GM12878 (cell line): ENCODE measurements at regions not wholly inside any gene's neighbourhood (a gene's known extent, or its start where the extent isn't known, plus 50 kb on each side); places are given as distances from the start of the nearest gene placed in this dataset.

Experiments used
- ATAC-seq: fragments of 200-7000 bp; cut with Tn5 transposase; 3 replicates; pipeline ENCODE4 v1.9.1; 2020; ENCODE audit warnings: mild to moderate bottlenecking, moderate library complexity
- BruUV-seq: library from RNA; stranded (reverse); fragments of 400-500 nt; replicated peaks from 2 replicates; lab custom pipeline; 2021; lab: Mats Ljungman, UMichigan
- CTCF ChIA-PET: fragments of 300-600 bp; sonication (Branson Sonifier 250); formaldehyde crosslinking; extraction: SDS; loops from one replicate; lab custom pipeline; 2021; ENCODE audit warnings: inconsistent platforms; lab: Yijun Ruan, JAX
- POLR2A ChIA-PET: fragments of 350-600 bp; formaldehyde crosslinking; extraction: SDS; loops from one replicate; lab custom pipeline; 2021; ENCODE audit warnings: inconsistent platforms; lab: Charles Lee
- RAD21 ChIA-PET: fragments of 300-600 bp; sonication (Branson Sonifier 250); formaldehyde crosslinking; loops from one replicate; lab custom pipeline; 2023; ENCODE audit warnings: antibody characterized with exemption; ENCODE audit not compliant: unreplicated experiment; lab: Charles Lee
- SMC1A ChIA-PET: fragments of 300-600 bp; sonication (Branson Sonifier 250); formaldehyde crosslinking; loops from one replicate; lab custom pipeline; 2023; ENCODE audit not compliant: unreplicated experiment, uncharacterized antibody; lab: Charles Lee
- DNase-seq: peaks from one replicate; pipeline ENCODE4 v3.0.0-alpha.2; 2011; ENCODE audit warnings: low read depth, low spot score
- FAIRE-seq: peaks from 3 replicates; lab custom pipeline; 2011; peaks lifted over from hg19 to GRCh38; lab: Jason Lieb, UNC
- H2AFZ ChIP-seq: 2 replicates; pipeline ENCODE4 v1.6.0; 2011; ENCODE audit warnings: low read depth, low read length, control low read depth; ENCODE audit not compliant: control insufficient read depth
- H3K27ac ChIP-seq: 2 replicates; pipeline ENCODE4 v1.5.1; 2011; ENCODE audit warnings: control low read depth; ENCODE audit not compliant: control insufficient read depth, insufficient read depth
- H3K27me3 ChIP-seq, 2 experiments: replicated peaks in 1 of 2; 2 replicates each; pipeline versions ENCODE4 v1.6.0 to v1.6.1; 2011; ENCODE audit warnings: low read length in 1 of 2; ENCODE audit not compliant: control insufficient read depth in 2 of 2, insufficient read depth in 2 of 2
- H3K36me3 ChIP-seq, 2 experiments: 2 replicates each; pipeline ENCODE4 v1.5.1; 2011; ENCODE audit warnings: low read length in 1 of 2; ENCODE audit not compliant: control insufficient read depth in 2 of 2, insufficient read depth in 2 of 2
- H3K4me1 ChIP-seq: 2 replicates; pipeline ENCODE4 v1.6.1; 2011; ENCODE audit warnings: mild to moderate bottlenecking, low read length, moderate library complexity, mixed read lengths; ENCODE audit not compliant: control insufficient read depth, insufficient read depth
- H3K4me2 ChIP-seq: 2 replicates; pipeline ENCODE4 v1.6.0; 2011; ENCODE audit warnings: control low read depth; ENCODE audit not compliant: control insufficient read depth, insufficient read depth
- H3K4me3 ChIP-seq: fragments of 200-600 bp; sonication (generic); 2 replicates; pipeline ENCODE4 v1.5.1; 2016
- H3K79me2 ChIP-seq: 2 replicates; pipeline ENCODE4 v1.6.0; 2011; ENCODE audit warnings: low read length; ENCODE audit not compliant: control insufficient read depth, insufficient read depth
- H3K9ac ChIP-seq: 2 replicates; pipeline ENCODE4 v1.8.0; 2011; ENCODE audit warnings: low read length, control low read depth, mixed read lengths; ENCODE audit not compliant: control insufficient read depth, insufficient read depth
- H3K9me3 ChIP-seq: replicated peaks from 3 replicates; pipeline ENCODE4 v1.5.1; 2011; ENCODE audit warnings: mild to moderate bottlenecking, low read length; ENCODE audit not compliant: control insufficient read depth, insufficient read depth
- H4K20me1 ChIP-seq: 2 replicates; pipeline ENCODE4 v1.6.0; 2011; ENCODE audit not compliant: control insufficient read depth, insufficient read depth
- BCLAF1 ChIP-seq: fragments of 450-650 bp; IDR thresholded peaks from 2 replicates; pipeline ENCODE4 v1.6.1; 2017; ENCODE audit warnings: antibody characterized with exemption, mild to moderate bottlenecking, moderate library complexity
- CBFB ChIP-seq: IDR thresholded peaks from 2 replicates; pipeline ENCODE4 v1.6.1; 2016; ENCODE audit warnings: antibody characterized with exemption, low read depth
- EGR1 ChIP-seq, 2 experiments: IDR thresholded peaks; 1 replicate in 1 of 2; 2 replicates in 1 of 2; pipeline ENCODE4 v1.6.1; 2011 to 2012; ENCODE audit warnings: low read depth in 2 of 2, low read length in 2 of 2, borderline replicate concordance in 1 of 2, mild to moderate bottlenecking in 1 of 2, moderate library complexity in 1 of 2
- IRF5 ChIP-seq: fragments of 450-650 bp; IDR thresholded peaks from 2 replicates; pipeline ENCODE4 v1.6.1; 2017; ENCODE audit warnings: borderline replicate concordance
- LARP7 ChIP-seq: fragments of 450-650 bp; IDR thresholded peaks from 2 replicates; pipeline ENCODE4 v1.6.1; 2017; ENCODE audit warnings: mild to moderate bottlenecking
- MXI1 ChIP-seq: fragments of 150-350 bp; IDR thresholded peaks from 2 replicates; pipeline ENCODE4 v1.6.1; 2011; ENCODE audit warnings: low read depth, mild to moderate bottlenecking, inconsistent platforms, low read length, improper control_type of control experiment
- RELB ChIP-seq: fragments of 450-650 bp; IDR thresholded peaks from 2 replicates; pipeline ENCODE4 v1.6.1; 2017; ENCODE audit warnings: low read depth, mild to moderate bottlenecking, moderate library complexity
- RUNX3 ChIP-seq: IDR thresholded peaks from 2 replicates; pipeline ENCODE4 v1.6.1; 2012; ENCODE audit warnings: low read length, inconsistent platforms
- ZNF217 ChIP-seq: fragments of 450-650 bp; IDR thresholded peaks from 2 replicates; pipeline ENCODE4 v1.6.1; 2017; ENCODE audit warnings: antibody characterized with exemption, mild to moderate bottlenecking
- ZNF274 ChIP-seq: IDR thresholded peaks from one replicate; pipeline ENCODE4 v1.8.0; 2011; ENCODE audit not compliant: insufficient read length, insufficient read depth
- WGBS: methylation state at CpG from one replicate; pipeline ENCODE4 v1.1.6; 2016; ENCODE audit warnings: low lambda C conversion rate; ENCODE audit not compliant: insufficient replicate concordance, insufficient coverage; ENCODE audit errors: missing lambda C conversion rate; 5-methylcytosine and 5-hydroxymethylcytosine counted together
- in situ Hi-C: fragments of 300-500 bp; cut with MboI; formaldehyde crosslinking; loops from 9 replicates; pipeline ENCODE4 v1.14.3; 2018; ENCODE audit warnings: mixed read lengths
- intact Hi-C: fragments of 100-400 bp; cut with micrococcal nuclease; formaldehyde crosslinking; loops from one replicate; pipeline ENCODE4 v1.14.2; 2022; ENCODE audit not compliant: unreplicated experiment

GRCh38 chr10:91048380-91048779 is 127.5 kb upstream of the ANKRD1 start:
- peaks cover 2% of the 10 kb centered on the region; the same call in 1 of the 2 replicates for H3K4me1 ChIP-seq
- BruUV-seq: no TSS peak
- no peaks in the 10 kb centered on the region for H3K36me3 ChIP-seq
- in situ Hi-C loops: no loop called here
- ChIA-PET SMC1A (interaction anchor here (1.3 to 1.4 kb wide), 2 partner anchors 42 to 137 kb away, joined by 3 to 5 read pairs; no protein-coding TSS in a partner anchor), CTCF (interaction anchor here (1.0 to 2.1 kb wide), 2 partner anchors 13 to 202 kb away, joined by 3 to 7 read pairs; no protein-coding TSS in a partner anchor), RAD21 (no interaction called here), POLR2A (no interaction called here)
- 45% methylated on average over 2 of the region's 2 CpGs for WGBS
- no peaks in the 10 kb centered on the region for H4K20me1 ChIP-seq
- H3K4me3 ChIP-seq: no peak overlapping the region
- intact Hi-C loops: no loop called here
- no peak overlapping the region for H3K27ac ChIP-seq
- H3K4me2 ChIP-seq: no peak overlapping the region
- H3K9me3 ChIP-seq: no peaks in the 10 kb centered on the region
- TF ChIP-seq RUNX3 (peak; percentile 55), IRF5 (no peak)
- no peak overlapping the region for H3K9ac ChIP-seq
- ATAC-seq (no peak), DNase-seq (no peak), FAIRE-seq (no peak)
- peak overlapping the region; percentile 10; the same call in 1 of the 2 replicates for H2AFZ ChIP-seq
- H3K27me3 ChIP-seq: no peaks in the 10 kb centered on the region
- no peaks in the 10 kb centered on the region for H3K79me2 ChIP-seq

GRCh38 chr10:91049296-91049987 is 128.6 kb upstream of the ANKRD1 start:
- no TSS peak for BruUV-seq
- Histone ChIP-seq H3K9ac (no peak overlapping the region), H3K79me2 (no peaks in the 10 kb centered on the region), H3K4me2 (no peak overlapping the region), H3K36me3 (no peaks in the 10 kb centered on the region), H2AFZ (peak overlapping the region; percentile 31), H4K20me1 (no peaks in the 10 kb centered on the region), H3K27ac (no peak overlapping the region), H3K27me3 (no peaks in the 10 kb centered on the region), H3K4me1 (peaks cover 2% of the 10 kb centered on the region; the same call in 1 of the 2 replicates), H3K4me3 (no peak overlapping the region), H3K9me3 (no peaks in the 10 kb centered on the region)
- ChIA-PET SMC1A (interaction anchor here (0.9 to 2.3 kb wide), 8 partner anchors 14 to 200 kb away, joined by 3 to 6 read pairs (median 3); no protein-coding TSS in a partner anchor), POLR2A (no interaction called here), RAD21 (interaction anchor here (1.7 kb wide), 1 partner anchor 201 kb away, joined by 5 read pairs; no protein-coding TSS in a partner anchor), CTCF (interaction anchor here (1.0 to 2.1 kb wide), 2 partner anchors 14 to 201 kb away, joined by 3 to 7 read pairs; no protein-coding TSS in a partner anchor)
- TF ChIP-seq MXI1 (no peak), RELB (no peak), CBFB (no peak), ZNF274 (no peak), LARP7 (no peak), ZNF217 (no peak), BCLAF1 (no peak), EGR1 (IDR thresholded peaks at IDR 0.05; ENCODE audit: borderline replicate concordance in 1 of 2, low read depth in 2 of 2, low read length in 2 of 2) (no peak)
- intact Hi-C loops (no loop called here), in situ Hi-C loops (no loop called here)
- no peak for DNase-seq
- 44% methylated on average over 2 of the region's 2 CpGs for WGBS
- ATAC-seq: no peak
- no peak for FAIRE-seq
